ENCODE measurements at regions not wholly inside any gene's neighbourhood (a gene's known extent, or its start where the extent isn't known, plus 50 kb on each side); places are given as distances from the start of the nearest gene placed in this dataset.

DNA sequence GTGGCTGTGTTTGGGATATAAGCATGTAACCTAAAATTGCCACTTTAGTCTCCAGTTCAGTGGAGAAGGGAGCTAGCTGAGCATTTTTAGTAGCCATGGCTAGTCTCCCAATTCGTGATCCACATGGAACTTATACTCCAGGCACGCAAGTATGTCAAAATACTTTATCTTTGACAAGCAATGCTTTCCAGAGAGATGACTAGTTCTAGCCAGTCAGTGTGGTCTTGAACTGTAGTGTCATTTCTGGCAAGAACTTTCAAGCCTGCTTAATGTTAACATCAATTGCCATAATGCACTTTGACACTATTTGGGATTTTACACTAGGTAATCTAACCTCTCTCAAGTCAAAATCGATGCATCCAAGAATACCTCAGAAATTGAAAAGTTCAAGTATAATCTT, 660.0 kb downstream of the PTPRC start:
- DNase-seq, result no peak

DNA sequence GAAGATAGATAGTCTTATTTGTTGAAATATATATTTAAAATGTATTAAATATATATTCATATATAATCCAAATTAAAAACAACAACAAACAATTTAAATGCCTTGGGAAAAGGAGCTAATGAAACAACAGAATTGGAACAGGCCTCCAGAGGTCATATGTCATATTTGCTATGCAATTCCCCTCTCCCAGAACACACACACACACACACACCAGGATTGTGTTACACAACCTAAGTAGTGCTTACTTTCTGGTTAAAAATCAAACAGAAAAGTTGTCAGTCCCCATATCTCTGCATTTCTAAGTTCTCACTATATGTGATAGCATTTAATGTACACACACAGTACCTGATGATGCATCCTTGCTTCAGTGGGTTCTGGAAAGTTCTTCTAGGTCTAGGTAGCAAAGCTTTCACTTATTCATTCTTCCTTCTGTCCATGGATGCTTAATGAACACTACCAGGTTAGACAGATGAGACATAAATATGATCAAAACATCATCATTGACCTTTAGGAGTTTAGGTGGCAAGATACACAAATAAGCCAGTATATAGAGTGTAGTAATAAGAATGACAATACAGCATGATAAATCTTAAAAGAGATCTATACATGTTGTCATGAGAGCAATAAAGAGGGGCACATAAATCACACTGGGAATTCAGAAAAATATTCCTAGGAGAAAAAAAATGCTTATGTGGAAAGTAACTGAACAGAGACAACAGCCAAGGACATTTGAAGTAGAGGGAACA, 662.8 kb downstream of the PTPRC start:
- DNase-seq, result no peak

DNA sequence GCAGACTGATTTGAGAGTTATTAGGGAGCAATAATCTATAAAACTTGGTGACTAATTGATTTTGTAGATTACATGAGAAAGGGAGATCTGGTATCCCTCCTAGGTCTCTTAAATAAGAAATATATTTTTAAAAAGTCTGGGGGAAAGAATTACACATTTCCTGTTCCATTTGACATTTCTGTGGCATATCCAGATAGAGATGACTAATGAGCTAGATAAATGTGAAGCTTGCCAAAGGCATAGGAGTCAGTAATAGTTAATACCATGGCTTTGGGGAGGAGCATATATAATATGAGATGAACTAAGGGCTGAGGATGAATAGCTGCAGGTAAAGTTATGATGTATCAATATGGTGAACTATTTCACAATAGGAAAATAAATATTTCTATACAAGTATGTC, 663.7 kb downstream of the PTPRC start:
- DNase-seq, result no peak

DNA sequence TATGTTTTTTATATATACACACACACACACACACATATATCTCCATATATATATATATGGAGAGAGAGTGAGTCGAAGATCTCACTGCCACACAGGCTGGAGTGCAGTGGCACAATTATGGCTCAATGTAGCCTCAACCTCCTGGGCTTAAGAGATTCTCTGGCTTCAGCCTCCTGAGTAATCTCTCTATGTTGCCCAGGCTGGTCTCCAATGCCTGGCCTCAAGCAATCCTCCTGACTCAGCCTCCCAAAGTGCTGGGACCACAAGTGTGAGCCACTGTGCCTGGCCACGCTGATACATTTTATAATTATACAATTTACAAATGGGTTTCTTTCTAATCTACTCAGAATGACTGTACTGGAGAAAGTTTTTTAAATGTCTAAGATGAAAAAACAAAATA, 664.2 kb downstream of the PTPRC start:
- no peak for DNase-seq

DNA sequence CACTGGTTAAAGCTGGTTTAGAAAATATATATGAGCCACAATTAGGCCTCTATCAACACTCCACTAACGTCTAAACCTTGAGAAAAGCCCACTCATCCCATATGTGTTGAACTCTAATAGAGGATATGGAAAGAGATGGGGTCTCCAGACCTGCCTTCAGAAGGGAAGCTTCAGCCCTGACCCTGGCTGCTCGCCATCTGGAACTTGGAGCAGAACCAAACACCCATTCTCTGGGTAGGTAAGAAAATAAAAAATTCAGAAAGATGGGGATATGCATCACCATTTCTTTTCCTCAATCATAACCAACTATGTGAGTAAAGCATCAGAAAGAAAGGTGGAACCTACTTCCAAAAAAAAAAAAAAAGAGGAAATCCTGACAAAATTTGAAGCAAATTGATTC, 666.2 kb downstream of the PTPRC start:
- no peak for DNase-seq

DNA sequence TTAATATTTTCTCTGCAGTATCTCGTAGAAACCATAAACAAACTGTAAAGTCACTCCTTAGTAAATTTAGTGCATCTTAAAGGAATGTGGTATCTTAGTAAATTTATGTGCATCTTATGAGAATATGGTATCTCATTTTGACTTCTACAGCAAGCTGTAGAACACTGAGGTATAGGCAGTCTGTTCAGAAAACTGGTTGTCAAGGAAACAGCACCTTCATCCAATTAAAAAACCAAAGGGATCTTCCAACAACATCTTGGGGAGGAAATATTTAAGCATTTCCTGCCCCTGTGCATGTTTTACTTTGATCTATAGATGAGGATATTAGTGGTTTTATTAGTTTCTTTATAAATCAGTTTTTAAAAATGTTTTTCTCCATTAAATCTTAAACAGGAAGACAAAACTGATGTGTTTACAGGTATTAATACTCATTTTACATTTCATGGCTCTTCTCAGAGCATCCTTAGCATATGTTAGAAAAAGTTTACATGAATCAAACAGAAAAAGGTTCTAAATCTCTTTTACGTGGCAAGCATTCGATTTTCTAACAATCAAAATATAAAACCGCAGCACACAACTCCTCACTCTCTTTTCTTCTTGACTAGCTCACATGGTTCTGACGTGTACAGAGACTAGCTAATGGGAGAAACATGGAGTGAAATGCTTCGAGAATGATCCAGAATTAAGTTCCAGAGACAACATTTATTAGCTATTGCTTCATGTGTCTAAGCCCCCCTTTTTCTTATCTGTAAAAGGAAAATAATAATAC, 668.8 kb downstream of the PTPRC start:
- no peak for DNase-seq

DNA sequence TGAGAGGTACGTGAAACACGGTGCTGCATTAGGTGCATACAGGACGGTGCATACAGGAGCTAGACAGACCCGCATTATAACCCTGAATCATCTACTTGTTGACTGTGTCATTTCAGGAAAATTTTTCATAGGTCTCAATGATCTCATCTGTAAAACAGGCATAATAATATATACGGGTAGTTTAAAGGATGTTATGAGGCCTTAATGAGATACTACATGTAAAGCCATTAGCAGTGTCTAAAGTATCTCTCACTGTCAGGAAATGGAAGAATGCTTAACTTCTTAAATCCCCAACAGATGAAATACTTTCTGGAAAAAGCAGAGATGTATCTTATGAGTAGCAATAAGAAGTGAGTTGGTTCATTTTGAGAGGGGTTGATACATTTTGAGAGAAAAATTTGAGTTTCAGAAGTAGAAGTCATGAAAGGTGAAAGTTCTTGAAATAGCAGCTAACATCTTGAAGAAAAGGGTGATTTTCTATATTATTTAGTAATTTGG, 669.6 kb downstream of the PTPRC start:
- no peak for DNase-seq

DNA sequence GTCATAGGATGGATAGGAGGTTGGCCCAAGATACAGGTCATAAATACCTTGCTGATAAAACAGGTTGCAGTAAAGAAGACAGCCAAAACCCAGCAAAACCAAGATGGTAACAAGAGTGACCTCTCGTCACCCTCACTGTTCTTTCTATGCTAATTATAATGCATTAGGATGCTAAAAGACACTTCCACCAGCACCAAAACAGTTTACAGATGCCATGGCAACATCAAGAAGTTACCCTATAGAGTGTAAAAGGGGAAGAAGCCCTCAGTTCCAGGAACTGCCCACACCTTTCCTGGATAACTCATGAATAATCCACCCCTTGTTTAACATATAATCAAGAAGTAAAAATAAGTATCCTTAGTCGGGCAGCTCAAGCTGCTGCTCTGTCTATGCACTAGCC, 671.9 kb downstream of the PTPRC start:
- no peak for DNase-seq

DNA sequence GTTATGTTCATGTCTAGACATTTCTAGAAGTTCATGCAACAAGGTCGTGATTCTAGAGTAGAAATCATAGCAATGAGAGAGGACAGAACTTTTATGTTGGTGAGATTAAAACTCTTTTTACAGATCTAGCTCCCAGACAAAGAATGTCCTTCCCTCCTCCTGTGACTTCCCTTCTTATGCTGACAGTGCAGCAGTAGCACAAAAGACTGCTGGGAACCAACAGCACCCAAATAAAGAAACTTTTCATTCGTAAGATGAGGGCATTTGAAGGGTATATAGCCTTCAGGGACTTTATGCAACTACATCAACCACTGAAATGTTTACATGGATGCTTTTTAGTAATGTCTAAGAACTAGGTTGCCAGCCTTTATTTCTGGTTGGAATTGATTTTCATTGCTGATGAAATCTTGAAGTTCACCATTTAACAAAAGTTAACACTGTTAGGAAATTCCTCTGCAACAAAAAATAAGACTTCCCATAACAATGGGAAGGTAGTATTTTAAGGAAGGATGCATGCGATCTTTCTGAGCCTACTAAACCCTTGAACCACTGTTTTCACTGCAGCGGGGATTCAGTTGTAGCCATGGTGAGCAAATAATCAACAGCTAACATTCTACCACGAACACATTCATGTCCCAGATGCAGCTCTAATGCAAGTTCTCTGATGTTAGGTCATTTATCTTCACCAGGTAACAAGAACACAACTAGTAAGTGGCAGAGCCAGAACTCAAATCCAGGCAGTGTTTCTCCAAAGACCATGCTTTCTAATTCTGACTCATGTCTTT, 672.8 kb downstream of the PTPRC start:
- DNase-seq, result no peak

DNA sequence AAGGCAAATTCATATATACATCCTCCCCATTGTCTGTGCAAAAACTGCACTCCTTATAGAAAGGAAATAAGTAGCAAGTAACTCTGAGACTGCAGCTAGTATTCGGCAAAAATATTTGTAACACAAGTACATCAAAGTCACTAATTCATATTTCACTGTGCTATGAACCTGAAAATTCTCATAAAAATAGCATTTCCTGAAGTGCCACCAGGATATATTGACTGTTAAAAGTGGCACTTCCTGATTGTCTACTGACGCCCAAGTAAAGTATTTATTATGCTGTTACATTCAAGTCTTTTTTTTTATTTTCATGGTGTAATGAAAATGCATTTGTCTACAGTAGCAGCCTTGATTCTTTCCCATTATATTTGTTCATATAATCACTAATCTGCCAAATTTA, 673.8 kb downstream of the PTPRC start:
- no peak for DNase-seq

DNA sequence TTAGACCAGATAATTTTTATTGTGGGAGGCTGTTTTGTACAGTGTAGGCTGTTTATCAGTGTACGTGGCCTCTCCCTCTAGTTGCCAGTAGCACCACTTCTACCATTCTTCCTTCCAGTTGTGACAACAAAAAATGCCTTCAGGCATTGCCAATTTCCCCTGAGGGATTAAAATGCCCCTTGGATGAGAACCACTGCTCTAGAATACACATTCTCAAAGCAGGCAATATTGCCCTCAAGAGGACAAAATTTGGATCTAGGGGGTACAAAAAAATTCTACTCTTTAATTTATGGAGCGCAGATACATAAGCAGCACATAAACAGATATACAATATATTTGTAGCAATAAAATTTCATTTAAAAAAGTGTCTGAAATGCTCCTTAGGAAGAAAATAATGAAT, 674.6 kb downstream of the PTPRC start:
- no peak for DNase-seq

DNA sequence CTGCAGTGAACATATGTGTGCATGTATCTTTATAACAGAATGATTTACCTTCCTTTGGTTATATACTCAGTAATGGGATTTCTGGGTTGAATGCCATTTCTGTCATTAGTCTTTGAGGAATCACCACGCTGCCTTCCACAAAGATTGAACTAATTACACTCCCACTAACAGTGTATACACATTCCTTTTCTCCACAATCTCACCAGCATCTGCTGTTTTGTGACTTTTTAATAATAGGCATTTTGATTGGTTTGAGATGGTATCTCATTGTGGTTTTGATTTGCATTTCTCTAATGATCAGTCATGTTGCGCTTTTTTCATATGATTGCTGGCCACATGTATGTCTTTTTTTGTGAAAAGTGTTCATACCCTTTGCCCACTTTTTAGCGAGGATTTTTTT, 680.5 kb downstream of the PTPRC start:
- DNase-seq, result no peak

DNA sequence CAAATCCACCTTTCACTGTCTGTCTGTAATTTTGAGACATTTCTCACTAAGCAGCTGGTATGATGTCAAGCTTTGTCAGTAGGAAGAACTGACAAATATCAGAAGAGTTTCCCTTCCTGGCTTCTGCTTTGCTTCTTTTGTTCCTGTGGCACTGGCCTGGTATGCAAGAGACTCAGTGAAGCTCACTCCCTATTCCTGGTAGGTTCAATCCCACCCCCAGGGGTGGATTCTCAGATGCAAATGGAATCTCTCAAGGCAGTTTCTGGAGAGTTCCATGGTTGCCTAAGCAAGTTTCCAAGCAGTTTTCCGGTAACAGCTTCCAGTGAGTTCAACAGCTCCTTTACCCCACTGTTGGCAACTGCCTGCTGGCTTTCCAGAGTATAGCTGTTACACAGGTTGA, 683.4 kb downstream of the PTPRC start:
- DNase-seq, result no peak

DNA sequence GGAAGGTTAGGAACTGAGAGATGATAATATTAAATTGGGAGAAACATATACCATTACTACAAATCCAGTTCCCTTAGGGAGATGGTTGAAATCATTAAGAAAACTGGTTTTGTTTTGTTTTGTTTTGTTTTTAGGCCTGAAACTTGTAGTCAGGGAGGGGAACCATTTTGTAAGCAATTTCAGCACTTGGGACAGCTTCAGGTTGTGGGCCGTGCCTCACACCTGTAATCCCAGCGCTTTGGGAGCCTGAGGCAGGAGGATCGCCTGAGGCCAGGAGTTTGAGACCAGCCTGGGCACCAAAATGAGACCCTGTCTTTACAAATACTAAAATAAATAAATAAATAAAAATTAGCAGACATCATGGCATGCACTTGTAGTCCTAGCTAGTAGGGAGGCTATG, 694.3 kb upstream of the NR5A2 start:
- DNase-seq, result no peak

DNA sequence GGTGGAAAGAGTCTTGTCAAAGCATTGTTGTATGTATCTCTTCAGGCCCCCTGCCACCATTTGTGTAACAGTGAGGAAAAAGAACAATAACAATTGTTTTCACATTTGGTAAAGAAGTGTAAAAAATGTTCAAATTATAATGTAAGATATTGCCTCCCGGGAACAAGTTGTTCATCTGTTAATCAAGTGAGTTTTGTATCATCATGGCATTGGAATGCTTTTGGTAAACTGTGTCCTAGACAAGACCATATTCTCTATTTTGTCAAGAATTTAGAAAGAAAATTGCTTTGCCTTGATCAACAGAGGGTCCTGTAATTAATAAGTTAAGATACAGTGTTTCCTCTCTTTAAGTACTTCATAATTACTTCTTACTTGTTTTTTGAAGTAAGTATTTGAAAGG, 692.0 kb upstream of the NR5A2 start:
- no peak for DNase-seq

DNA sequence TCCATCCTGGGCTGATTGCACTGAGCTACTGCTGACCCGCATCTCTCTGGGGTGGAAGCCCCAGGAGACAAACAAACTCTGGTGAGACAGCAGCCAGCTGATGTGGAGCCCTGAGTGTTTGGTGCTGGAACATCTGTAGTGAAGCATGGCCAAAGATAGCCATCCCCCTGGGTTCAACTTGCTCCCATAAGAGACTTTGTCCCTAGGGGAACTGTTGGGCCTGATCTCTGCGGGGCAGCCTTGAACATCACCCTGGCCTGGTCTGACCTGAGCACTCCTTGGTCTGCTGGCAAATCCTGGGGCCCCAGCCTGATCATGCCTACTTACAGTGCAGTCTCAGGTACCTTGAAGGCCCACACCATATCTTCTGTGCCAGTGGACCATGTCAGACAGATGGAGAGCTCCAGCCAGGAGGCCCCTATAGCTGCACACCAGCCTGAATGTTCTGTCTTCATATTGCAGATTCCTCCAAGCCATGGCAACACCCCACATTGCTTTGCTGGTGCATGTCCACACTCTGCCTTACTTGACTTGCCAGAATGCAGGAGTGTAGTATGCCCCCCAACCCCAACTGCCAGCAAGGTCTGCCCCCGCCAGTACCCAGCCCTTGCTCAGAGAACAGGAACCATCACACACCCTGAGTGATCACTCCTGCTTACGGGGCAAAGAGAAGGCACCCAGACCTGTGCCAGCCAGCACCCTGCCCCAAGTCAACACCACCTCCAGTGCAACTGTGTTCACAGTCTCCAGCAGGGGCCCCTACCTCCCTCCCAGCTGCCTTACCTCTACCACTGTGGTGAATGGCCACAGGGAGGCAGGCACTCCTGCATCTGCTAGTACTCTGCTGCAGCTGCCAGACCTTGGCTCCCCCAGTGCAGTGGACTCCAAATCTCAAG, 690.5 kb upstream of the NR5A2 start:
- DNase-seq, result no peak

DNA sequence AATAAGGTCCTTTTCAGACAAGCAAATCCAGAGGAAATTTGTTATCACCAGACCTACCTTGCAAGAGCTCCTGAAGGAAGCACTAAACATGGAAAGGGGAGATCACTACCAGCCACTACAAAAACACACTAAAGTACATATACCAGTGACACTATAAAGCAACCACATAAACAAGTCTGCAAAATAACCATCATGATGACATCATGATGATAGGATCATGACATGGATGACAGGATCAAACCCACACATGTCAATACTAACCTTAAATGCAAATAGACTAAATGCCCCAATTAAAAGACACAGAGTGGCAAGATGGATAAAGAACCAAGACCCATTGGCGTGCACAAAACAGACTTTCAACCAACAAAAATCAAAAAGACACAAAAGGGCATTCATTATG, 688.8 kb upstream of the NR5A2 start:
- no peak for DNase-seq

DNA sequence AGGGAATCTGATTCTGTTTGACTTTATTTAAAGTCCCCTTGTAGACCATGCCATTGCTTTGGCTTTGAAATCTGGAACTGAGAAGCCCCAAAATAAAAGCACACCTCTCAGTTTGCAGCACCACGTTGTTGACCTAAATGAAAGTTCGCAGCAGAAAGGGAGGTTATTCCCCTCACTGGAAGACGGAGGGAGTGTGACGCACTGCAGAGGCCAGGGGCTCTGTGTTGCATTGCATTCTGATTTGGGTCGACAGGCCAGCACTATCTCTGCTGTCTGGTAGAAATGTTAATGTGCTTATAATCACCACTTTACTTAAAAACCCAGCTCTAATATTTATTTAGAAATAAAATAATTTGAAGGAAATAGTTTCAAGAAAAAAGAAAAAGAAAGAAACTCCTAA, 675.2 kb upstream of the NR5A2 start:
- DNase-seq, result no peak

DNA sequence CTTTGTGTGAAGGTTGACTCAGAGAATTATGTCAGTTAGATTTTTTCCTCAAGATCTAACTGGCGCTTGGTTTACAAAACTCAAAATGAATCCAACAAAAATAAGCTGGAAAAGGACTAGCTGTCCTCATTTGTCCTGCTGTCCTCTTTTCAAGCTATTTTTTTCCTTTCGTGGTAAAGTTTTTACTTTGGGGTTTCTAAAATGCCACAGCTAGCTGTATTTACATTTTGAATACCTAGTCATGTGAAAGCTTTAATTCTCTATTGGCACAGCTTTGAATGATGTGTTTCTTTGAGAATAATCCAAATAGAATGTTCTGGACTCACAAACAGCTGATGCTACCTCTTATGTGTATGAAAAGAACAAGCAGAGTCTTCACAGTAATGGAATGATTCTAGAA, 673.6 kb upstream of the NR5A2 start:
- DNase-seq, result no peak

DNA sequence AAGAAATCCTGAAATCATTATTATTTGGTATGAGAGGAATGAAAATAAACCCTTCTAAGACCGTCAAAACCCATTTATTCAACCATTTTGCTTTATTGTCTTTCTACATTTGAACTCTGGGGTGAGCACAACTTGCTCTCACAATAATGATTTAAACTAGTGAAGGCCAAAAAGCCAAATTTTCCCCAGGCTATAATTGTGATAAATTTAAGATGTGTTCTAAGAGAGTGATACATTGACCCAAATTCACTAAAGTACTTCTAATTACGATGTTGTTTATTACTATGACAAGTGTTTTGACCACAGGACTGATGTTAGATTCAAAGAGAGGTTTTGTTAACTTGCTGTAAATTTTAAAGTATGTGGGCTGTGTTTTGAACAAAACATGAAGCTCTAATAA, 670.9 kb upstream of the NR5A2 start:
- no peak for DNase-seq

DNA sequence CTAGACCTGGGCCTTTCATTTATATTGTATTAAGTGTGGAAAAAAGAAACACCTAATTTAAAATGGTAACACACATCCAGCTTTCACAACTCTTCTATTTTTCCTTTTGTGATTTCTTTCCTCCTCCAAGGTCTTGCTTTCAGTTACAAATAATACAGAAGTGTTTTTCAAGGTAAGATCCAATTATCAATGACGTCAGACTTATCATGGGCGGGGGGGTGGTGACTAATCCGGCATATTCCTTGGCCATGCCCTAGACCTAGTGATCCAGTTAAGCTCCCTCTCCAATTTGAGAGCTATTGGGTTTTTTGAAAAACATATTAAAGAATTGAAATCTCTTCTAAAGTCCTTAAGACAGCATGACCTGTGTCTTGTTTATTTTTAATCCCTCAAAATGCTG, 669.9 kb upstream of the NR5A2 start:
- no peak for DNase-seq

DNA sequence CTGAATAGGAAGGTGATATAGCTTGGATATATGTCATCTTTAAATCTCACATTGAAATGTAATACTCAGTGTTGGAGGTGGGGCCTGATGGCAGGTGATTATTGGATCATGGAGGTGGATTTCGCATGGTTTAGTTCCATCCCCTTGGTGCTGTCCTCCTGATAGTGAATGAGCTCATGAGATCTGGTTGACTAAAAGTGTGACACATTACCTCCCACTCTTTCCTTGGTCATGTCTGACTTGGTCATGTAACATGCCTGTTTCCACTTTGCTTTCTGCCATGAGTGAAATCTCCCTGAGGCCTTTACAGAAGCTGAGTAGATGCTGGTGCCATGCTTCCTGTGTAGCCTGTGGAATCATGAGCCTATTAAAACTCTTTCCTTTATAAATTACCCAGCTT, 664.5 kb upstream of the NR5A2 start:
- DNase-seq, result no peak

DNA sequence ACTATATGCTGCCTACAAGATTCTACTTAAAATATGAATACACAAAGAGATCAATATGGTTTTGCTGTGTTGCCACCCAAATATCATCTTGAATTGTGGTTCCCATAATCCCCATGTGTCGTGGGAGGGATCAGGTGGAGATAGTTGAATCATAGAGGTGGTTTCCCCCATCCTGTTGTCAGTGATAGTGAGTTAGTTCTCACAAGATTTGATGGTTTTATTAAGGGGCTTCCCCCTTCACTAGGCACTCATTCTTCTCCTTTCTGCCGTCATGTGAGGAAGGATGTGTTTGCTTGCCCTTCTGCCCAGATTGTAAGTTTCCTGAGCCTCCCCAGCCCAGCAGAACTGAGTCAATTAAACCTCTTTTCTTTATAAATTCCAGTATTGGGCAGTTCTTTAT, 654.4 kb upstream of the NR5A2 start:
- DNase-seq, result no peak

Data from activated naive CD4-positive, alpha-beta T cell treated with anti-CD3 and anti-CD28 coated beads, Interleukin-2, amount 50 U/mL, for 16 hours (primary cell).